HepG2 (cell line): ENCODE measurements at regions not wholly inside any gene's neighbourhood (a gene's known extent, or its start where the extent isn't known, plus 50 kb on each side); places are given as distances from the start of the nearest gene placed in this dataset.

Experiments
- ATAC-seq: fragments of 200-7000 bp; cut with Tn5 transposase; 3 replicates; pipeline ENCODE4 v1.9.1; 2020; ENCODE audit warnings: mild to moderate bottlenecking, moderate library complexity
- BruUV-seq: library from RNA; stranded (reverse); fragments of 400-500 nt; replicated peaks from 2 replicates; lab custom pipeline; 2021; lab: Mats Ljungman, UMichigan
- CTCF ChIA-PET: fragments of 300-600 bp; formaldehyde crosslinking; extraction: SDS; loops from one replicate; lab custom pipeline; 2021; ENCODE audit warnings: low total read pairs, inconsistent platforms, low intra/inter-chr PET ratio; lab: Yijun Ruan, JAX
- POLR2A ChIA-PET: fragments of 350-600 bp; sonication (Branson Sonifier 250); formaldehyde crosslinking; loops from one replicate; lab custom pipeline; 2020; ENCODE audit warnings: antibody characterized with exemption, inconsistent platforms; lab: Yijun Ruan, JAX
- DNase-seq: peaks from one replicate; pipeline ENCODE4 v3.0.0-alpha.2; 2015; ENCODE audit warnings: low spot score
- FAIRE-seq: peaks from 3 replicates; lab custom pipeline; 2011; peaks lifted over from hg19 to GRCh38; lab: Jason Lieb, UNC
- H2AFZ ChIP-seq: one replicate; pipeline ENCODE4 v1.6.1; 2011; ENCODE audit warnings: low read length, inconsistent platforms
- H3K27ac ChIP-seq: fragments of 300-600 bp; 3 replicates; pipeline ENCODE4 v1.8.0; 2011; ENCODE audit warnings: mixed run types, mild to moderate bottlenecking, mixed read lengths, low read length, inconsistent platforms; ENCODE audit not compliant: insufficient read depth; ENCODE audit errors: extremely low read length
- H3K27me3 ChIP-seq, 2 experiments: fragments of 200-600 bp in 1 of 2; 2 replicates in 1 of 2; 3 replicates in 1 of 2; pipeline versions ENCODE4 v1.6.0 to v1.8.0; 2011; ENCODE audit warnings: low read length in 2 of 2, mild to moderate bottlenecking in 2 of 2, moderate library complexity in 2 of 2, inconsistent platforms in 1 of 2; ENCODE audit not compliant: insufficient read depth in 2 of 2, control insufficient read depth in 1 of 2
- H3K36me3 ChIP-seq, 2 experiments: fragments of 200-600 bp in 1 of 2; replicated peaks in 1 of 2; 2 replicates in 1 of 2; 3 replicates in 1 of 2; pipeline versions ENCODE4 v1.5.1 to v1.8.0; 2011; ENCODE audit warnings: low read length in 2 of 2, inconsistent platforms in 1 of 2; ENCODE audit not compliant: insufficient read depth in 2 of 2, control insufficient read depth in 1 of 2
- H3K4me1 ChIP-seq: 2 replicates; pipeline ENCODE4 v1.5.1; 2012; ENCODE audit warnings: low read length, inconsistent platforms; ENCODE audit not compliant: insufficient read depth
- H3K4me2 ChIP-seq: 2 replicates; pipeline ENCODE4 v1.6.0; 2011; ENCODE audit warnings: low read depth, low read length, inconsistent platforms
- H3K4me3 ChIP-seq, 3 experiments: fragments of 200-600 bp in 1 of 3; sonication (generic), shearing (Covaris generic) in 1 of 3; replicated peaks in 1 of 3; 2 replicates each; pipeline ENCODE4 v1.5.1; 2011 to 2016; ENCODE audit warnings: low read length in 3 of 3, inconsistent platforms in 2 of 3, low read depth in 2 of 3, mild to moderate bottlenecking in 2 of 3, control low read depth in 1 of 3, mixed read lengths in 1 of 3; ENCODE audit not compliant: insufficient read depth in 1 of 3
- H3K79me2 ChIP-seq: one replicate; pipeline ENCODE4 v1.6.1; 2011; ENCODE audit warnings: low read length, inconsistent platforms; ENCODE audit not compliant: insufficient read depth
- H3K9ac ChIP-seq: 2 replicates; pipeline ENCODE4 v1.6.0; 2011; ENCODE audit warnings: mild to moderate bottlenecking, low read depth, low read length, inconsistent platforms; ENCODE audit not compliant: insufficient read depth
- H3K9me3 ChIP-seq: 2 replicates; pipeline ENCODE4 v1.5.1; 2012; ENCODE audit warnings: mild to moderate bottlenecking, low read length
- H4K20me1 ChIP-seq: 2 replicates; pipeline ENCODE4 v1.6.0; 2011; ENCODE audit warnings: inconsistent platforms, mild to moderate bottlenecking, low read length, moderate library complexity; ENCODE audit not compliant: insufficient read depth
- DMAP1 ChIP-seq: IDR thresholded peaks from 2 replicates; pipeline ENCODE4 v1.6.1; 2016
- FUBP1 ChIP-seq: sonication (generic); formaldehyde crosslinking; IDR thresholded peaks from 2 replicates; pipeline ENCODE4 v1.5.1; 2020; ENCODE audit warnings: missing genetic modification reagents, mild to moderate bottlenecking, borderline replicate concordance
- MED8 ChIP-seq: sonication (generic); formaldehyde crosslinking; IDR thresholded peaks from 2 replicates; pipeline ENCODE4 v1.8.1; 2023; ENCODE audit warnings: mild to moderate bottlenecking, missing genetic modification reagents; ENCODE audit not compliant: insufficient replicate concordance
- PCBP2 ChIP-seq: fragments of 200-400 bp; formaldehyde crosslinking; optimal IDR thresholded peaks from 2 replicates; pipeline ENCODE3; 2018; ENCODE audit warnings: low read length, low read depth; ENCODE audit not compliant: poor library complexity, severe bottlenecking
- PHF20 ChIP-seq: sonication (generic); formaldehyde crosslinking; IDR thresholded peaks from 2 replicates; pipeline ENCODE4 v1.5.0; 2020; ENCODE audit warnings: mild to moderate bottlenecking, missing genetic modification reagents
- TP53 ChIP-seq: sonication (generic); formaldehyde crosslinking; conservative IDR thresholded peaks from 2 replicates; pipeline ENCODE4 v1.4.0; 2020; ENCODE audit warnings: missing genetic modification reagents
- ZFP36L1 ChIP-seq: sonication (generic); formaldehyde crosslinking; IDR thresholded peaks from 2 replicates; pipeline ENCODE4 v1.8.0; 2022; ENCODE audit warnings: mild to moderate bottlenecking, missing genetic modification reagents, moderate library complexity
- ZFP41 ChIP-seq: sonication (generic); formaldehyde crosslinking; IDR thresholded peaks from 2 replicates; pipeline ENCODE4 v1.4.0; 2020; ENCODE audit warnings: mild to moderate bottlenecking, missing genetic modification reagents, borderline replicate concordance
- ZNF3 ChIP-seq: IDR thresholded peaks from 2 replicates; pipeline ENCODE4 v1.7.0; 2017; ENCODE audit warnings: inconsistent platforms
- ZNF362 ChIP-seq: sonication (generic); formaldehyde crosslinking; IDR thresholded peaks from 2 replicates; pipeline ENCODE4 v1.4.0; 2020; ENCODE audit warnings: missing genetic modification reagents, mild to moderate bottlenecking, borderline replicate concordance
- ZNF460 ChIP-seq: sonication (generic); formaldehyde crosslinking; IDR thresholded peaks from 2 replicates; pipeline ENCODE4 v1.5.1; 2020; ENCODE audit warnings: missing genetic modification reagents, mild to moderate bottlenecking, borderline replicate concordance
- ZNF816 ChIP-seq: sonication (generic); formaldehyde crosslinking; IDR thresholded peaks from 2 replicates; pipeline ENCODE4 v1.8.0; 2022; ENCODE audit warnings: missing genetic modification reagents, mild to moderate bottlenecking, borderline replicate concordance
- ZNF841 ChIP-seq: sonication (generic); formaldehyde crosslinking; IDR thresholded peaks from 2 replicates; pipeline ENCODE4 v1.8.1; 2023; ENCODE audit warnings: missing genetic modification reagents, borderline replicate concordance
- WGBS: methylation state at CpG from one replicate; pipeline ENCODE4 v1.1.6; 2017; ENCODE audit warnings: low lambda C conversion rate; 5-methylcytosine and 5-hydroxymethylcytosine counted together
- in situ Hi-C: cut with HindIII; loops from 2 replicates; pipeline ENCODE4 v1.10.0; 2017; ENCODE audit warnings: low pct_unique_long_range_greater_than_20kb; ENCODE audit not compliant: extremely low pct_ligation_motif_present
- intact Hi-C: fragments of 100-400 bp; cut with micrococcal nuclease; formaldehyde crosslinking; loops from one replicate; pipeline ENCODE4 v1.10.0; 2022; ENCODE audit not compliant: unreplicated experiment
- TF ChIP-seq, protein P1 (sequence below): sonication (generic); formaldehyde crosslinking; IDR thresholded peaks from 2 replicates; pipeline ENCODE4 v1.5.1; 2020; ENCODE audit warnings: mild to moderate bottlenecking, missing genetic modification reagents, borderline replicate concordance

DNA sequence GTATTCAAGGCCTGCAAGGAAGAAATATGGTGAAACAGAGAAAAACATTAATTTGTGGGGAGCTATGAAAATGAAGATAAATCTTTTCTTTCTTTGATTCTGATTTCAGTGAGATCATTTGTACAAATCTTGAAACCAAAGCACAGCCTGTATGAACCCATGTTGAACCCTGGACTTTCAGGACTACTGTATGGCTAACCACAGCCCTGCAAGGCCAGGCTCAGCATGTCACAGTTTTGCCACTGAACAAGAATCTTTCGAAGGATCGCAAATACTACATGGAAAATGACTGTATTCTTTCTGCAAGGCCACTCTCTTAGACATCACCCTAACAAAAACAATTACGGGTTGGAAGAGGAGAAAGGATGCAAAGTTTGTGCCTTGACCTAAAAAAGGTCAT, 161.7 kb upstream of the MAF start (continued):
- TF ChIP-seq ZNF3 (CRISPR knock-in tag) (no peak), PCBP2 (no peak), ZFP41 (CRISPR knock-in tag) (no peak), PHF20 (CRISPR knock-in tag) (no peak), ZNF460 (no peak), MED8 (no peak)

GRCh38 chr16:79758615-79759346, 158.2 kb upstream of the MAF start:
- no peaks in the 10 kb centered on the region for H3K27me3 ChIP-seq
- no peaks in the 10 kb centered on the region for H3K9me3 ChIP-seq
- H3K4me2 ChIP-seq, result no peak overlapping the region
- H3K79me2 ChIP-seq, result no peaks in the 10 kb centered on the region
- peaks cover 10% of the 10 kb centered on the region; the same call in 1 of the 2 replicates for H3K4me1 ChIP-seq
- H3K4me3 ChIP-seq, result no peak overlapping the region
- no peaks in the 10 kb centered on the region for H3K36me3 ChIP-seq
- intact Hi-C loops (no loop called here), in situ Hi-C loops (no loop called here)
- no peak overlapping the region for H3K27ac ChIP-seq
- peak; percentile 46 for DNase-seq
- H4K20me1 ChIP-seq, result no peaks in the 10 kb centered on the region
- FAIRE-seq, result no peak
- 18% methylated on average over 15 of the region's 15 CpGs for WGBS
- ATAC-seq, result peak; percentile 81
- POLR2A ChIA-PET, result no interaction called here
- no peak overlapping the region for H2AFZ ChIP-seq
- CTCF ChIA-PET, result no interaction called here
- BruUV-seq, result no TSS peak
- H3K9ac ChIP-seq, result no peak overlapping the region
- TF ChIP-seq DMAP1 (CRISPR knock-in tag) (no peak), ZNF816 (CRISPR knock-in tag) (no peak), ZFP36L1 (no peak), ZNF841 (no peak), ZNF362 (peak; percentile 58; the same call in 1 of the 2 replicates), FUBP1 (no peak), TP53 (CRISPR knock-in tag) (no peak)
- TF ChIP-seq, protein P1, sequence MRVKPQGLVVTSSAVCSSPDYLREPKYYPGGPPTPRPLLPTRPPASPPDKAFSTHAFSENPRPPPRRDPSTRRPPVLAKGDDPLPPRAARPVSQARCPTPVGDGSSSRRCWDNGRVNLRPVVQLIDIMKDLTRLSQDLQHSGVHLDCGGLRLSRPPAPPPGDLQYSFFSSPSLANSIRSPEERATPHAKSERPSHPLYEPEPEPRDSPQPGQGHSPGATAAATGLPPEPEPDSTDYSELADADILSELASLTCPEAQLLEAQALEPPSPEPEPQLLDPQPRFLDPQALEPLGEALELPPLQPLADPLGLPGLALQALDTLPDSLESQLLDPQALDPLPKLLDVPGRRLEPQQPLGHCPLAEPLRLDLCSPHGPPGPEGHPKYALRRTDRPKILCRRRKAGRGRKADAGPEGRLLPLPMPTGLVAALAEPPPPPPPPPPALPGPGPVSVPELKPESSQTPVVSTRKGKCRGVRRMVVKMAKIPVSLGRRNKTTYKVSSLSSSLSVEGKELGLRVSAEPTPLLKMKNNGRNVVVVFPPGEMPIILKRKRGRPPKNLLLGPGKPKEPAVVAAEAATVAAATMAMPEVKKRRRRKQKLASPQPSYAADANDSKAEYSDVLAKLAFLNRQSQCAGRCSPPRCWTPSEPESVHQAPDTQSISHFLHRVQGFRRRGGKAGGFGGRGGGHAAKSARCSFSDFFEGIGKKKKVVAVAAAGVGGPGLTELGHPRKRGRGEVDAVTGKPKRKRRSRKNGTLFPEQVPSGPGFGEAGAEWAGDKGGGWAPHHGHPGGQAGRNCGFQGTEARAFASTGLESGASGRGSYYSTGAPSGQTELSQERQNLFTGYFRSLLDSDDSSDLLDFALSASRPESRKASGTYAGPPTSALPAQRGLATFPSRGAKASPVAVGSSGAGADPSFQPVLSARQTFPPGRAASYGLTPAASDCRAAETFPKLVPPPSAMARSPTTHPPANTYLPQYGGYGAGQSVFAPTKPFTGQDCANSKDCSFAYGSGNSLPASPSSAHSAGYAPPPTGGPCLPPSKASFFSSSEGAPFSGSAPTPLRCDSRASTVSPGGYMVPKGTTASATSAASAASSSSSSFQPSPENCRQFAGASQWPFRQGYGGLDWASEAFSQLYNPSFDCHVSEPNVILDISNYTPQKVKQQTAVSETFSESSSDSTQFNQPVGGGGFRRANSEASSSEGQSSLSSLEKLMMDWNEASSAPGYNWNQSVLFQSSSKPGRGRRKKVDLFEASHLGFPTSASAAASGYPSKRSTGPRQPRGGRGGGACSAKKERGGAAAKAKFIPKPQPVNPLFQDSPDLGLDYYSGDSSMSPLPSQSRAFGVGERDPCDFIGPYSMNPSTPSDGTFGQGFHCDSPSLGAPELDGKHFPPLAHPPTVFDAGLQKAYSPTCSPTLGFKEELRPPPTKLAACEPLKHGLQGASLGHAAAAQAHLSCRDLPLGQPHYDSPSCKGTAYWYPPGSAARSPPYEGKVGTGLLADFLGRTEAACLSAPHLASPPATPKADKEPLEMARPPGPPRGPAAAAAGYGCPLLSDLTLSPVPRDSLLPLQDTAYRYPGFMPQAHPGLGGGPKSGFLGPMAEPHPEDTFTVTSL, result 0 out of 2 replicates have a peak, but pooled peaks have one; percentile 19
